ENCODE measurements at regions not wholly inside any gene's neighbourhood (a gene's known extent, or its start where the extent isn't known, plus 50 kb on each side); places are given as distances from the start of the nearest gene placed in this dataset.

- no peak for TF ChIP-seq CTCF (IDR thresholded peaks at IDR 0.05; ENCODE audit: extremely low read depth, missing control alignments)
- DNase-seq (ENCODE audit: low spot score), result no peak
Measured at GRCh38 chr4:188826393-188826792, 687.2 kb downstream of the TRIML1 start.

- no peak for TF ChIP-seq CTCF (IDR thresholded peaks at IDR 0.05; ENCODE audit: extremely low read depth, missing control alignments)
- no peak for DNase-seq (ENCODE audit: low spot score)
Measured at GRCh38 chr4:188839704-188840103, 700.5 kb downstream of the TRIML1 start.

GRCh38 chr4:188841523-188841922 lies 702.3 kb downstream of the TRIML1 start:
- no peak for DNase-seq (ENCODE audit: low spot score)
- TF ChIP-seq CTCF (IDR thresholded peaks at IDR 0.05; ENCODE audit: extremely low read depth, missing control alignments), result no peak

- DNase-seq (ENCODE audit: low spot score), result no peak
- no peak for TF ChIP-seq CTCF (IDR thresholded peaks at IDR 0.05; ENCODE audit: extremely low read depth, missing control alignments)
Measured at GRCh38 chr4:188854436-188854835, 715.2 kb downstream of the TRIML1 start.

GRCh38 chr4:188858696-188859095 lies 719.5 kb downstream of the TRIML1 start:
- no peak for TF ChIP-seq CTCF (IDR thresholded peaks at IDR 0.05; ENCODE audit: extremely low read depth, missing control alignments)
- DNase-seq (ENCODE audit: low spot score), result no peak

GRCh38 chr4:188864741-188865140 lies 725.5 kb downstream of the TRIML1 start:
- TF ChIP-seq CTCF (IDR thresholded peaks at IDR 0.05; ENCODE audit: extremely low read depth, missing control alignments), result no peak

GRCh38 chr4:188867796-188868195 lies 728.6 kb downstream of the TRIML1 start:
- no peak for TF ChIP-seq CTCF (IDR thresholded peaks at IDR 0.05; ENCODE audit: extremely low read depth, missing control alignments)
- DNase-seq (ENCODE audit: low spot score), result no peak

More at GRCh38 chr4:188864741-188865140, 725.5 kb downstream of the TRIML1 start:
- no peak for DNase-seq (ENCODE audit: low spot score)
